ENCODE measurements at regions not wholly inside any gene's neighbourhood (a gene's known extent, or its start where the extent isn't known, plus 50 kb on each side); places are given as distances from the start of the nearest gene placed in this dataset.
A peak's percentile ranks its signal among the peaks of the same experiment; 100 is the strongest.

DNA sequence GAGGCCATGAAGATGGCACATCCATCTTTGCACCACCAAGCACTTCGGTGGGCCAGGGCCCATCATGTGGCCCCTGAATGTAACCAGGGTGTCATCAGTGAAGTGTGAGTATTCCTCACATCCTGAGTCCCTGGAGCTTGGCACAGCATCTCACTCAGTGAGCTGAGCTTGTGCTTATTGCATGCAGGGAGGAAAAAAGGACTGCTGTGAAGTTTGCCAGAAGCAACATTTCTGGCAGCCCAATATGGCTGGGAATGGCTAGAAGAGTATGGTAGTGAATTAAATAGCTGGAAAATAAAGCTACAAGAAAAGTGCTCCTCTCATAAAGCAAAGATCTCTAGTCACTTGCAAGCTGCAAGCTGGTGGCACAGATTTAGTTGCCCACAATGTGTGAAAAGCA is 109.3 kb downstream of the TNFSF18 start:
- Histone ChIP-seq H3K27me3 (replicated peaks in 1 of 4; ENCODE audit: control insufficient read depth in 3 of 4, extremely low read depth in 1 of 4, insufficient read depth in 3 of 4, low read length in 3 of 4) (no peaks in the 10 kb centered on the region), H3K27ac (ENCODE audit: low read depth, low read length) (no peak overlapping the region), H3K14ac (ENCODE audit: insufficient read length) (no peak overlapping the region), H3K79me2 (ENCODE audit: control insufficient read depth in 1 of 2, insufficient read depth in 2 of 2, low read length in 2 of 2) (no peaks in the 10 kb centered on the region), H3K4me1 (replicated peaks in 1 of 4; ENCODE audit: control insufficient read depth in 3 of 4, insufficient read depth in 4 of 4, low read length in 3 of 4) (no peaks in the 10 kb centered on the region), H3K56ac (replicated peaks; ENCODE audit: insufficient read length, low read depth, low read length) (no peak overlapping the region), H2BK12ac (ENCODE audit: low read depth, low read length) (0 out of 2 replicates have a peak overlapping the region, but pooled peaks have one; percentile 60), H4K5ac (ENCODE audit: insufficient read length, low read depth, low read length) (no peak overlapping the region), H4K20me1 (replicated peaks in 1 of 2; ENCODE audit: control insufficient read depth in 1 of 2, insufficient read depth in 2 of 2, low read length in 2 of 2) (no peaks in the 10 kb centered on the region), H3K4me3 (ENCODE audit: extremely low read depth in 1 of 4, insufficient read depth in 2 of 4, low read depth in 3 of 4, low read length in 4 of 4) (no peak overlapping the region), H3K9ac (replicated peaks in 1 of 4; ENCODE audit: extremely low read depth in 1 of 4, low read depth in 3 of 4, low read length in 3 of 4) (no peak overlapping the region), H3K9me3 (ENCODE audit: insufficient read depth in 2 of 2, low read depth in 1 of 2, low read length in 1 of 2) (no peaks in the 10 kb centered on the region), H3K23me2 (ENCODE audit: low read depth, low read length) (no peaks in the 10 kb centered on the region; the same call in 1 of the 2 replicates), H4K8ac (ENCODE audit: extremely low read depth, insufficient read depth, low read length) (no peak overlapping the region; the same call in 1 of the 2 replicates), H3K18ac (ENCODE audit: extremely low read depth, low read length) (no peak overlapping the region), H3K79me1 (ENCODE audit: low read depth, low read length) (no peaks in the 10 kb centered on the region; the same call in 1 of the 2 replicates), H4K91ac (replicated peaks; ENCODE audit: insufficient read length, low read length) (no peak overlapping the region), H2AK5ac (ENCODE audit: low read depth, low read length) (peak overlapping the region; percentile 75; the same call in 1 of the 2 replicates), H3K23ac (ENCODE audit: insufficient read length) (no peak overlapping the region), H2BK20ac (ENCODE audit: low read length) (peak overlapping the region; percentile 38; the same call in 1 of the 2 replicates), H3K4ac (replicated peaks; ENCODE audit: insufficient read length, low read depth, low read length) (peak overlapping the region; percentile 66), H2BK15ac (ENCODE audit: low read length) (no peak overlapping the region), H3K36me3 (ENCODE audit: control insufficient read depth in 2 of 4, insufficient read depth in 4 of 4, low read length in 3 of 4) (no peaks in the 10 kb centered on the region), H2AFZ (ENCODE audit: low read length) (0 out of 2 replicates have a peak overlapping the region, but pooled peaks have one; percentile 37), H2BK5ac (ENCODE audit: low read depth, low read length) (no peak overlapping the region), H3K4me2 (ENCODE audit: insufficient read depth in 1 of 2, low read depth in 2 of 2, low read length in 2 of 2) (no peak overlapping the region), H2BK120ac (replicated peaks; ENCODE audit: low read depth, low read length) (no peak overlapping the region)
- CTCF ChIA-PET (ENCODE audit: partially characterized antibody) = interaction anchor here (0.6 to 0.7 kb wide), 2 partner anchors 1020 to 1715 kb away, joined by 3 to 5 read pairs; no protein-coding TSS in a partner anchor
- POLR2A ChIA-PET (ENCODE audit: partially characterized antibody) = no interaction called here
- 100% methylated on average over 1 of the region's 1 CpG; no CpG with 5 or more reads in 1 of the 2 experiments for WGBS, 2 experiments (ENCODE audit: extremely low coverage in 1 of 2, insufficient coverage in 1 of 2, insufficient read length in 1 of 2, insufficient replicate concordance in 2 of 2, low coverage in 1 of 2, low lambda C conversion rate in 2 of 2, missing lambda C conversion rate in 1 of 2)
- FAIRE-seq (no peak), DNase-seq (ENCODE audit: low read depth in 1 of 2, low spot score in 2 of 2) (no peak)
- TF ChIP-seq USF2 (IDR thresholded peaks at IDR 0.05; ENCODE audit: low read length) = no peak
- no peak for TF ChIP-seq RXRA (IDR thresholded peaks at IDR 0.05; ENCODE audit: insufficient read depth, low read depth, low read length)
- no peak for TF ChIP-seq ZNF274 (IDR thresholded peaks at IDR 0.05; ENCODE audit: borderline replicate concordance, extremely low read depth, low read length)
- TF ChIP-seq JUND (IDR thresholded peaks at IDR 0.05; ENCODE audit: low read length) = no peak
- TF ChIP-seq CHD2 (IDR thresholded peaks at IDR 0.05; ENCODE audit: low read length) = no peak
- TF ChIP-seq KDM5A (IDR thresholded peaks at IDR 0.05; ENCODE audit: low read length) = no peak
- TF ChIP-seq SAP30 (IDR thresholded peaks at IDR 0.05; ENCODE audit: insufficient read depth, insufficient replicate concordance, low read length) = no peak
- no peak for TF ChIP-seq E2F6 (IDR thresholded peaks at IDR 0.05)
- TF ChIP-seq SP1 (IDR thresholded peaks at IDR 0.05; ENCODE audit: low read depth, low read length) = no peak
- TF ChIP-seq CBX8 (IDR thresholded peaks at IDR 0.05; ENCODE audit: borderline replicate concordance, low read depth, low read length) = no peak
- no peak for TF ChIP-seq FOSL1 (IDR thresholded peaks at IDR 0.05; ENCODE audit: insufficient read depth, low read depth, low read length)

Measured in H1 (cell line).